ENCODE measurements at regions not wholly inside any gene's neighbourhood (a gene's known extent, or its start where the extent isn't known, plus 50 kb on each side); places are given as distances from the start of the nearest gene placed in this dataset.

- no peak for DNase-seq (ENCODE audit: low read depth)
- no peak for TF ChIP-seq CTCF (IDR thresholded peaks at IDR 0.05; ENCODE audit: low read depth, low read length)
- TF ChIP-seq POLR2A (IDR thresholded peaks at IDR 0.05; ENCODE audit: extremely low read depth, insufficient read length): no peak
- no peak for TF ChIP-seq MYC (IDR thresholded peaks at IDR 0.05; ENCODE audit: low read depth, low read length)
- no peak for TF ChIP-seq MAX (IDR thresholded peaks at IDR 0.05; ENCODE audit: low read depth, low read length)
- no peak overlapping the region for H3K4me3 ChIP-seq (ENCODE audit: low read depth, low read length)
Measured at GRCh38 chr6:93021235-93021915, 398.0 kb downstream of the EPHA7 start.

DNA sequence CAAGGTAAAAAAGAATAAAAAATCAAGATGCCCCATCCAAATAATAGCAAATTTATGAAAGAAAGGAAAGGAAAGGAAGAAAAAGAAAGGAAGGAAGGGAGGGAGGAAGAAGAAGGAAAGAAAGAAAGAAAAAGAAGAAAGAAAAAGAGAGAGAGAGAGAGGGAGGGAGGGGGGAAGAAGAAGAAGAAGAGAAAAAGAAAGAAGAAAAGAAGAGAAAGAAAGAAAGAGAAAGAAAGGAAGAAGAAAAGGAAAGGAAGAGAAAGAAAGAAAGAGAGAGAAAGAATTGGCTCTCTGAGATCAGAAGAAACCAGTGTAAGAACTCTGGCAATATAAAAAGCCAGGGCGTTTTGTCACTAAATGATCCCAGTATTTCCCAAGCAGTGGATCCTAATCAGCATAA lies 401.7 kb downstream of the EPHA7 start:
- TF ChIP-seq POLR2A (IDR thresholded peaks at IDR 0.05; ENCODE audit: extremely low read depth, insufficient read length): no peak
- no peak for TF ChIP-seq CTCF (IDR thresholded peaks at IDR 0.05; ENCODE audit: low read depth, low read length)
- TF ChIP-seq MYC (IDR thresholded peaks at IDR 0.05; ENCODE audit: low read depth, low read length): no peak
- no peak for TF ChIP-seq MAX (IDR thresholded peaks at IDR 0.05; ENCODE audit: low read depth, low read length)
- DNase-seq (ENCODE audit: low read depth): no peak
- no peak overlapping the region for H3K4me3 ChIP-seq (ENCODE audit: low read depth, low read length)

DNA sequence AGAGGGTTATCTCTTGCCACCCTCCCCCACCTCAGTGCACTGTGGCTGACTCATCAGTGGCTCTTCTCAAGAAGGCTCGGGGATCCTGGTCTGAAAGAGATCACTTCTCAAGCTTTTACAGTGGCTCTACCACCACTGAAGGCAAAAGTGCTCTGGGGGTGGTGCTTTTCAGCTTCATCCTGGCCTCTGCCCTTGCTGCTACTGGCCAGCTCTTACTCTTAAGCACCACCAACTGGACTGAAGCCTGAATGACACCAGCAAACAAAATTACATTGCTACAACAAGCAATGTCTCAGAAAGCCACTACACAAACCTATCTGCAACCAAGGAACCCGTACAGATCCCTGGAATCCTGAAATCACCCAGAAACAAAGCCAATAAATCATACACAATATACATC lies 402.1 kb downstream of the EPHA7 start:
- no peak overlapping the region for H3K4me3 ChIP-seq (ENCODE audit: low read depth, low read length)
- peak; percentile 20 for DNase-seq (ENCODE audit: low read depth)
- TF ChIP-seq POLR2A (IDR thresholded peaks at IDR 0.05; ENCODE audit: extremely low read depth, insufficient read length): no peak
- no peak for TF ChIP-seq MYC (IDR thresholded peaks at IDR 0.05; ENCODE audit: low read depth, low read length)
- TF ChIP-seq MAX (IDR thresholded peaks at IDR 0.05; ENCODE audit: low read depth, low read length): no peak
- peak; percentile 21 for TF ChIP-seq CTCF (IDR thresholded peaks at IDR 0.05; ENCODE audit: low read depth, low read length)

DNA sequence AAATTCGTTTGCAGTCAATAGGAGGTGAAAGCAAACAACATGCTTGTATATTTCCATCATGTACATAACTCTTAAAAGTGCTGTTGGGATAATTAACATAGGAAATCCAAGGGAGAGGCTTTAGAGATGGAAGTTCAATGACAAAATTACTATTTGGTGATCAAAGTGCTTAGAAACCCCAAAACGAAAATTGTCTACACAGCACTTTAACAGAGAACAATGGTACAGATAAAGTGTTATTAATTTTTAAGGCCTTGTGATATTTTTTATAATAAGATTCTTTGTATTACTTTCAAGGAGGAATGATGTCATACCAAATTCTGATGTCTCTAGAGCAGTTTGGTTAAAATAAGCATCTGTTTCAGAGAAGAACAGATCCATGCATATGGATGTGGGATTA lies 406.3 kb downstream of the EPHA7 start:
- no peak for TF ChIP-seq MYC (IDR thresholded peaks at IDR 0.05; ENCODE audit: low read depth, low read length)
- no peak for TF ChIP-seq MAX (IDR thresholded peaks at IDR 0.05; ENCODE audit: low read depth, low read length)
- TF ChIP-seq POLR2A (IDR thresholded peaks at IDR 0.05; ENCODE audit: extremely low read depth, insufficient read length): no peak
- TF ChIP-seq CTCF (IDR thresholded peaks at IDR 0.05; ENCODE audit: low read depth, low read length): no peak
- DNase-seq (ENCODE audit: low read depth): no peak
- H3K4me3 ChIP-seq (ENCODE audit: low read depth, low read length): no peak overlapping the region

- no peak overlapping the region for H3K4me3 ChIP-seq (ENCODE audit: low read depth, low read length)
- TF ChIP-seq MYC (IDR thresholded peaks at IDR 0.05; ENCODE audit: low read depth, low read length): no peak
- no peak for TF ChIP-seq POLR2A (IDR thresholded peaks at IDR 0.05; ENCODE audit: extremely low read depth, insufficient read length)
- no peak for TF ChIP-seq CTCF (IDR thresholded peaks at IDR 0.05; ENCODE audit: low read depth, low read length)
- TF ChIP-seq MAX (IDR thresholded peaks at IDR 0.05; ENCODE audit: low read depth, low read length): no peak
- DNase-seq (ENCODE audit: low read depth): no peak
Measured at GRCh38 chr6:93008375-93008774, 411.0 kb downstream of the EPHA7 start.
